GM23338 (cell line): ENCODE measurements at regions not wholly inside any gene's neighbourhood (a gene's known extent, or its start where the extent isn't known, plus 50 kb on each side); places are given as distances from the start of the nearest gene placed in this dataset.

ENCODE experiments used
- ETS1 ChIP-seq: IDR thresholded peaks from 2 replicates; pipeline ENCODE4 v1.6.1; 2016; ENCODE audit warnings: antibody characterized with exemption
- EZH2 ChIP-seq: fragments of 200-600 bp; sonication (generic); IDR thresholded peaks from one replicate; pipeline ENCODE4 v1.8.0; 2017; ENCODE audit warnings: antibody characterized with exemption, mild to moderate bottlenecking, low read depth; ENCODE audit not compliant: unreplicated experiment
- POLR2AphosphoS5 ChIP-seq: IDR thresholded peaks from 2 replicates; pipeline ENCODE4 v1.6.1; 2016; ENCODE audit warnings: antibody characterized with exemption, low read depth
- REST ChIP-seq: IDR thresholded peaks from one replicate; pipeline ENCODE4 v1.6.1; 2018; ENCODE audit warnings: antibody characterized with exemption; ENCODE audit not compliant: unreplicated experiment

- TF ChIP-seq POLR2AphosphoS5 (no peak), REST (no peak), EZH2 (no peak), ETS1 (no peak)
Measured at GRCh38 chr9:129239946-129240490, 62.0 kb upstream of the IER5L start.
